GM18861 (cell line): ENCODE measurements at regions not wholly inside any gene's neighbourhood (a gene's known extent, or its start where the extent isn't known, plus 50 kb on each side); places are given as distances from the start of the nearest gene placed in this dataset.

Experiments
- ATAC-seq: cut with Tn5 transposase; IDR thresholded peaks from one replicate; pipeline ENCODE4 v1.9.1; 2021; ENCODE audit not compliant: unreplicated experiment

- no peak for ATAC-seq
These were observed 287.5 kb upstream of the VRK2 start for GRCh38 chr2:57759131-57759530.

- peak; percentile 78 for ATAC-seq
These were observed 286.7 kb upstream of the VRK2 start for GRCh38 chr2:57759822-57760300.

DNA sequence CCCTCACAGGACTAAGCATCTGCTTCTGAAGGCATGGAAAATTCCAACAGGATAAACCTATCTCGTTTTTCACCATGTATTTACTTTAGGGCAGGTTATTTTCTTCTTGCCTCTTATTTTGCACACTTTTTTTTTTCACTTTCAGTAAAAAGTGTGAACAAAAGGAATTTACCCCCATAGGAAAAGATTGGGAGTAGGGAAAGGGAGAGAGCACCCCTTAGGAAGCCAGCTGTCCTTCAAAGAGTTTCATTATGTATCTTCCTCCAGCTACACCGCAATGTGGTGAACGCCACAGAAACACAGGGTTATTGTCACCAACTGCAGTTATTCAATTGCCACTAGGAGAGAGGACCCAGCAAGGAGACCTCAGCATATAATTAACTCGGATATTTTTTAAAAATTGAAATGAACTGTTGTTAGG lies 286.2 kb upstream of the VRK2 start:
- peak; percentile 71 for ATAC-seq

GRCh38 chr2:57776916-57777315 lies 269.7 kb upstream of the VRK2 start:
- no peak for ATAC-seq

DNA sequence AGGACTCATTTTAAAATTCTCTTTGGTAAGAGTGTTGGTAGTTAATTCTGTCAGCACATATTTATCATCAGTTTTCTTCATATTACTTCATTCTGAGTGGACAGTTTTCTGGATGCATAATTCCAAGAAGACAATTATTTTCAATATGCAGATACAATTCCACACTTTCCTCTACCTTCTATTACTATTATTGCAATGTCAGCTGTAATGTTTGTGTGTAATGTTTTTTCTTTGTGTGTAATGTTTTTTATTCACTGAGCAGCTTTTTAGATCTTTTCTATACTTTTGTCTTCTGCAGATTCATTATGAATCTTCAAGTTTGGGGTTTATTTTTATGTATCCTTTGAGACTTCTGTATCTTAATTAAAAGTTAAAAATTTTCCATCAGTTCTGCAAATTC lies 264.0 kb upstream of the VRK2 start:
- ATAC-seq: no peak

DNA sequence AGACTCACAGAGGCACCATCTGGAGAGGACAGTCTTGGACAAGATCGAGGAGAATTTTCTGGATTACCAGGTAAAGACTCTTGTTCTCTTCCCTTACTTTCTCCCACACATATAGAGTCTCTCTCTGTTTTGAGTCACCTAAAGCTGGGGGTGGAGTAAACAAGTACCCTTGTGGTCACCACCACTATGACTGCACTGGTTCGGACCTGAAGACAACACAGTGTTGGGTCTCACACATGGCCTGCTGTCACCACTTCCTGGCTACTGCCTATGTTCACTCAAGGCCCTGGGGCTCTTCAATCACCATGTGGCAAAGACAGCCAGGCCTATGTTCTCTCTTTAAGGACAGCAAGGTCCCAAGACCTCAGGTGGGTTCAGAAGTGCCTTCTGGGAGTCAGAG lies 253.3 kb upstream of the VRK2 start:
- ATAC-seq: no peak

DNA sequence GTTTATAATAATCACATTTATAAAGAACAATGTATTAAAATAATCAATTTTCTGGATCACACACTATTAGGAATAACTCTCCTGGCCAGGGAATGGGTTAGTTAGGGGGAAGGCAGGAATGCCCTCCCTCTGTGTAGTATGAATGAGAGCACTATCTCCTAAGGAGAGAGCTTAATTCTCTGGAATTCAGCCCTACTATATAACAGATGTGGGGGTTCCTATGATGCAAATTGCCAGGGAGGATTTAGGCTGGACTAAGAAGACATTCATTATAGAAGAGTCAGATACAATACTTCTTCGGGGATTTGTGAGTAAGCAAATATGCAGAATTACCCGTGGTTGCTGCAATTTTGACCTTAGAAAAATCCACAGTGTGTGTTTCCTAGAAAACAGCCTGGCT lies 250.1 kb upstream of the VRK2 start:
- ATAC-seq: no peak

- no peak for ATAC-seq
These were observed 248.3 kb upstream of the VRK2 start for GRCh38 chr2:57798346-57798745.

GRCh38 chr2:57802243-57802642 lies 244.4 kb upstream of the VRK2 start:
- ATAC-seq: no peak

DNA sequence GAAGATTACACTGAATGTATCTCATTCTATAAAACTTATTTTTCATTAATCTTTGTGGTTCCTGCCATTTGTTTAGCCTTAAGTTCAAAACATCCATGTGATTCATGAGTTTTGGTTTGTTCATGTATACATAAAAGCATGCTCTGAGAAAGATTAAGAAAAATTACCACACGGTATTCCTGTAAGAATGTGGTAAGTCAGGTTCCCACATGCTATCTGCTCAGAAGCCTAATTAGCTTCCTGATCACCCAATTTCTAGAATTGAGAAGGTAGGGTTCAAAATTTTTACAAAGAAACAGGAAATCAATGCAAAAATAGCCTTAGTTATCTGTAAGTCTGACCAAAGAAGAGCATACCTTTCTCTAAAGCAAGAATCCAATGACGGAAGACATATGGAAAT lies 241.6 kb upstream of the VRK2 start:
- ATAC-seq: no peak

- no peak for ATAC-seq
These were observed 240.1 kb upstream of the VRK2 start for GRCh38 chr2:57806449-57806968.

DNA sequence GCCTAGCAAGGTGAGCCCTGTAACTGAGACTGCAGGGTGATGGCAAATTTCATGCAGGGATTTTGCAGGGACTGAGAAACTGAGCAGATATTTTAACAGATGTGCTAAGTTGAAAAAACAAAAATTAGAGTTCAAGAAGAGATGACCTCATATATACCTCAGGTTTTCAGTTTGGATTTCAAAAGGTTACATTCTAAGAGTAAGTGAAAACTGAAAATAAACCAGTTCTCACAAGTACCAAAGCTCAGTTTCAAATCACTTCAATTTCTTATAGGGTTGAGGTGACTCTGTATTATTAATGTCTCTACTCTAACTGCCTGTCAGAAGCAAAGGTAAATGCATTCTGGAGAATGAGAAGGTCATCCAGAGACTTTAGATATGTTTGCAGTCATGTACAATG lies 237.4 kb upstream of the VRK2 start:
- peak; percentile 92 for ATAC-seq

- ATAC-seq: no peak
These were observed 225.5 kb upstream of the VRK2 start for GRCh38 chr2:57821088-57821487.

DNA sequence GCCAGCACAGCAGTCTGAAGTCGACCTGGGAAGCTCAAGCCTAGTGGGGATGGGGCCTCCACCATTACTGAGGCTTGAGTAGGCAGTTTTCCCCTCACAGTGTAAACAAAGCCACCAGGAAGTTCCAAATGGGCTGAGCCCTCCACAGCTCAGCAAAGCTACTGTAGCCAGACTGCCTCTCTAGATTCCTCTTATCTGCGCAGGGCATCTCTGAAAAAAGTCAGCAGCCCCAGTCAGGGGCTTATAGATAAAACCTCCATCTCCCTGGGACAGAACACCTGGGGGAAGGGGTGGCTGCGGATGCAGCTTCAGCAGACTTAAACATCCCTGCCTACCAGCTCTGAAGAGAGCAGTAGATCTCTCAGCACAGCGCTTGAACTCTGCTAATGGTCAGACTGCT lies 218.4 kb upstream of the VRK2 start:
- no peak for ATAC-seq

GRCh38 chr2:57834666-57835065 lies 211.9 kb upstream of the VRK2 start:
- ATAC-seq: no peak

DNA sequence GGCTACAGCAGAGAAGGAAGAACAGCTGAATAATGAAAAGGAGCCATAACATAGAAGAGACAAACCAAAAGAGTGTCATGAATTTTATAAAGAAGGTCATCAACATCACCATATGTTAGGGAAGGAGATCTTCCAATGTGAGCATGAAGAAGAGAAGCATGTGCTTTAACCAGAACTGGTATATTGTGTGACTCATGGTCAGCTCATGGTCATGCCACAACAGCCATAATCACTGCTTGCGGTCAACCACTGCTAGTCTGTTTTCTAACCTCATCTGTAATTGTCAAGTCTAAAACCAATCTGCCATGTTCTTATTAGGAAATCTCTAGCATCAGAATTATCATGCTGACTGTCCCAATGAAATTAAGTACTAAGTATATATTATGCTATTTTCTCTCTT lies 204.1 kb upstream of the VRK2 start:
- no peak for ATAC-seq

DNA sequence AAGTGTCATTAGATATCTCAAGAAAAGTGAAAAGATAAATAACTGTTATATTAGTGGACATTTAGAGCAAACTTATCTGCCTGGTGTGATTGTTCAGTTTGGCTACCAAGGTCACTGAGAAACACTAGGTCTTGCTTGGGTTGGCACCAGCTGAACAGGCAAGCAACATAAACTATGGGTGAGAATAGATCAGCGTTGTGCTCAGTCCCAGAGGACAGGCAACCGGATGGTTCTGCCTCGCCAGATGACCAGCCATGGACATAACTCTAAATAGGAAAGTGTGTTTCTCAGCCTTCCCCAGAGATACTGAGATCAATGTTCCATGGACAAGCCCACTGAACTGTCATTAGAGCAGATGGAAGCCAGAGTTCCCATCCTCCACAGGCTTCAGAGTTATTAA lies 203.4 kb upstream of the VRK2 start:
- ATAC-seq: no peak

- ATAC-seq: no peak
These were observed 197.9 kb upstream of the VRK2 start for GRCh38 chr2:57848723-57849122.

DNA sequence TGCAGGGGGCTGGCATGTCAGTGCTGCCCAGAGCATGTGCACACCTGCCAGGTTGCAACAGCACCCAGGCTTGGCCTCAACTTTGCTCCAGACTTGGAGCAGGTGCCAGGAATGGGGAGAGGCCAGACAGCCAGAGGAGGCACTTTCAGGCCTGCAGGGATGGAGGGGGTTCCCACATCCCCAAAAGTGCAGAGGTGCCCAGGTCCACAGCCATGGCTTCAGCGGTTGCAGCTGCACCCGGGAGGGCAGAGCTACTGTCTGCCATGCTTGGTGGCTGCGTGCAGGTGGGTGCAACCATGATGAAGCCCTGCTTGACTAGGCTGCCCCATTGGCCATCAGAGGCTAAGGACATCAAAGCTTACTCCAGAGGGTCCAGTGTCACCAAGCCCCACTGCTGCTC lies 196.8 kb upstream of the VRK2 start:
- no peak for ATAC-seq

GRCh38 chr2:57850415-57851130 lies 196.0 kb upstream of the VRK2 start:
- no peak for ATAC-seq

GRCh38 chr2:57855212-57855611 lies 191.4 kb upstream of the VRK2 start:
- no peak for ATAC-seq

DNA sequence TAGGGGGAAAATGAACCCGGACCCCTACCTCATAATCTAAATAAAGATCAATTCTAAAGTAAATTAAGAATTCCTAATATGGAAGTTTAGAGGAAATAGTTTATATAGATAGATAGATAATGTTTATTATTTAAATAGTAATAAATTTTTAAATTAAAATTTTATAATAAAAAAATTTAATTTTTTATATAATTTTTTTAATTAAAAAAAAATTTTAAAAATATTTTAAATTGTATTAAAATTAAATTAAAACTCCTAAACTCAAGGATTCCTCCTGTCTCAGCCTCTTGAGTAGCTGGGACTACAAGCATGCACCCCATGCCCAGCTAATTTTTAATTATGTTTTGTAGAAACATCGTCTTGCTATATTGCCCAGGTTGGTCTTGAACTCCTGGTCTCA lies 186.9 kb upstream of the VRK2 start:
- no peak for ATAC-seq

- no peak for ATAC-seq
These were observed 184.5 kb upstream of the VRK2 start for GRCh38 chr2:57862153-57862552.
